ENCODE measurements at regions not wholly inside any gene's neighbourhood (a gene's known extent, or its start where the extent isn't known, plus 50 kb on each side); places are given as distances from the start of the nearest gene placed in this dataset.

GRCh38 chr2:228649876-228650275, 468.4 kb upstream of the SPHKAP start:
- H3K27ac ChIP-seq: no peak overlapping the region
- intact Hi-C loops (cut with DNase I): no loop called here
- ATAC-seq: no peak

DNA sequence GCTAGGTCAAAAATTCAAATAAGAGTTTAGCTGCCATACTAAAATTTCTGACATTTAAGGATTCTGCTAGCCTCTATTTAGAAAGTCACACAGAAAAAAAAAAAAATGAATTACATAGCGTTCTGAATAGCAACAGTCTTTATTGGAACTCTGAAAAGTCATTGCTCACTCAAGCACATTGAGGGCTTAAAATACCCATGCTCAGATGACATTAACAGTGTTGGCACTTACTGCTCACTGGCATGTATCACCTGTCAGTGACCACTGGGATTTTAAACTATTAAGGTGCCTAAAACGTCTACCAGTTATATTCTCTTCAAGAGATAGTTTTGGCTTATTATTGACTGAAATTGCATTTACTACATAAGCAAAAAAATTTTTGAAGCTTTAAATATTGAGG, 468.0 kb upstream of the SPHKAP start:
- intact Hi-C loops (cut with DNase I): no loop called here
- no peaks in the 10 kb centered on the region for H3K4me1 ChIP-seq
- H3K4me3 ChIP-seq: no peak overlapping the region
- no peaks in the 10 kb centered on the region for H3K36me3 ChIP-seq
- ATAC-seq: no peak
- no peaks in the 10 kb centered on the region for H3K27me3 ChIP-seq
- no peak for DNase-seq
- TF ChIP-seq, protein P1, sequence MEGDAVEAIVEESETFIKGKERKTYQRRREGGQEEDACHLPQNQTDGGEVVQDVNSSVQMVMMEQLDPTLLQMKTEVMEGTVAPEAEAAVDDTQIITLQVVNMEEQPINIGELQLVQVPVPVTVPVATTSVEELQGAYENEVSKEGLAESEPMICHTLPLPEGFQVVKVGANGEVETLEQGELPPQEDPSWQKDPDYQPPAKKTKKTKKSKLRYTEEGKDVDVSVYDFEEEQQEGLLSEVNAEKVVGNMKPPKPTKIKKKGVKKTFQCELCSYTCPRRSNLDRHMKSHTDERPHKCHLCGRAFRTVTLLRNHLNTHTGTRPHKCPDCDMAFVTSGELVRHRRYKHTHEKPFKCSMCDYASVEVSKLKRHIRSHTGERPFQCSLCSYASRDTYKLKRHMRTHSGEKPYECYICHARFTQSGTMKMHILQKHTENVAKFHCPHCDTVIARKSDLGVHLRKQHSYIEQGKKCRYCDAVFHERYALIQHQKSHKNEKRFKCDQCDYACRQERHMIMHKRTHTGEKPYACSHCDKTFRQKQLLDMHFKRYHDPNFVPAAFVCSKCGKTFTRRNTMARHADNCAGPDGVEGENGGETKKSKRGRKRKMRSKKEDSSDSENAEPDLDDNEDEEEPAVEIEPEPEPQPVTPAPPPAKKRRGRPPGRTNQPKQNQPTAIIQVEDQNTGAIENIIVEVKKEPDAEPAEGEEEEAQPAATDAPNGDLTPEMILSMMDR (IDR thresholded peaks at IDR 0.05): no peak
- H3K9me3 ChIP-seq: no peaks in the 10 kb centered on the region
- H3K27ac ChIP-seq: no peak overlapping the region

More at GRCh38 chr2:228649876-228650275, 468.4 kb upstream of the SPHKAP start:
- Histone ChIP-seq H3K4me3 (no peak overlapping the region), H3K36me3 (no peaks in the 10 kb centered on the region), H3K4me1 (no peaks in the 10 kb centered on the region), H3K27me3 (no peaks in the 10 kb centered on the region), H3K9me3 (no peaks in the 10 kb centered on the region)
- no peak for DNase-seq
- TF ChIP-seq, protein P1 (IDR thresholded peaks at IDR 0.05): no peak

DNA sequence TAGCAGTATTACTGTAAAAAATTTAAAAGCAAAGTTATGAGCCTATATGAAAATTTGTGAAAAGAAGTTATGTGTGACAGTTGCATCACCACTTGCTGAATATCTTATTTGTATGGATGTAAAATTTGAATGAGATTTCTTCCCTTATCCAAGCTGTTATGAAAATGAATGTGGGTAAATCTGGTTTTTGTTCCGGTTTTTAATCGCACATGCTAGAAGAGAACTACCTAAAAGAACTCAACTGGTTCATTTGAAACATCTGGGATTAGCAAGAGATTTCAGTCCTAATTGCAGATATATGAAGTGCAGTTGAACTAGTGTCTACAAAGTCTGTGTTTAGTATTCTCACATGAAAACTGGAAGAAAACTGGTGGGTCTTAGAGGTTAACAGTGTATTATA, 467.1 kb upstream of the SPHKAP start:
- no peak for ATAC-seq
- intact Hi-C loops (cut with DNase I): no loop called here
- no peaks in the 10 kb centered on the region for H3K9me3 ChIP-seq
- H3K27me3 ChIP-seq: no peaks in the 10 kb centered on the region
- no peaks in the 10 kb centered on the region for H3K36me3 ChIP-seq
- DNase-seq: no peak
- no peak overlapping the region for H3K27ac ChIP-seq
- no peaks in the 10 kb centered on the region for H3K4me1 ChIP-seq
- TF ChIP-seq, protein P1 (IDR thresholded peaks at IDR 0.05): no peak
- H3K4me3 ChIP-seq: no peak overlapping the region

DNA sequence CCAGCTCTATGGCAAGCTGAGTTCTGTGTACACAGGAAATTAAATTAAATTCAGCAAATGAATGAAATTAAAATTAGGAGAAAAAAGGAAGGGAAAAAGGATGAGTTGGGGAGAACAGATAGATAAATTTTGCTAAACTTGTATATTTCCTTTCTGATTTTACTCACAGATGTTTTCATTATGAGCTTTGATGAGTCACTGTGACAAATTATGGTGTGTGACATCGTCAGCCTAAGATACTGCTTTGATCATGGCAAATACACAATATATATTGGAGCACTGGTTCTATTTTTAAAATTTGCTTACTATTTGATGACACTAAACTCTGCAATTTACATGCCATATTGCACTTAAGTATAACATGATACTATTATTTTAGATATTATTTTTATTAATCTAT, 464.6 kb upstream of the SPHKAP start:
- no peak overlapping the region for H3K4me3 ChIP-seq
- TF ChIP-seq, protein P1 (IDR thresholded peaks at IDR 0.05): no peak
- no peak for DNase-seq
- H3K9me3 ChIP-seq: no peaks in the 10 kb centered on the region
- no peaks in the 10 kb centered on the region for H3K27me3 ChIP-seq
- no peaks in the 10 kb centered on the region for H3K36me3 ChIP-seq
- intact Hi-C loops (cut with DNase I): no loop called here
- no peak for ATAC-seq
- H3K27ac ChIP-seq: no peak overlapping the region
- H3K4me1 ChIP-seq: no peaks in the 10 kb centered on the region

DNA sequence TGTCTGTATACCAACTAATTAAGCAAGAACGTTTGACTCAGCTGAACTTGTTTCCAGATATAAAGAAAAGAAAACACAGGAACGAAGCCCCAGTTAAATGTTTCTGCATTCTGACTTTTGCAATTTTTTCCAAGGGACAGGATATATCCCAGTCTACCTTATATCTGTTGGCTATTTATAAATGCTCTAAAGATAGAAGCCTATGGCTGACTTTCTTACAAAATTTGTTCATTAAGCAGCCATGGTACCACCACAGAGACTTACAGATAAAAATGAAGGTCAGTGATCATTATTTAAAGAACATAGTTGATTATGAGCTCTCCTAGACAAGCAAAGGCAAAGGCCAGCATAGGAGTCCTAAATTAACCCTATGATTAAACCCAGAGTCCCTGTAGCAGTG, 462.7 kb upstream of the SPHKAP start:
- TF ChIP-seq, protein P1 (IDR thresholded peaks at IDR 0.05): no peak
- no peak for ATAC-seq
- Histone ChIP-seq H3K4me3 (no peak overlapping the region), H3K9me3 (no peaks in the 10 kb centered on the region), H3K27ac (no peak overlapping the region), H3K4me1 (no peaks in the 10 kb centered on the region), H3K36me3 (no peaks in the 10 kb centered on the region), H3K27me3 (no peaks in the 10 kb centered on the region)
- intact Hi-C loops (cut with DNase I): no loop called here
- no peak for DNase-seq

- Histone ChIP-seq H3K9me3 (no peaks in the 10 kb centered on the region), H3K27me3 (no peaks in the 10 kb centered on the region), H3K4me1 (no peaks in the 10 kb centered on the region), H3K4me3 (no peak overlapping the region), H3K36me3 (no peaks in the 10 kb centered on the region), H3K27ac (no peak overlapping the region)
- TF ChIP-seq, protein P1 (IDR thresholded peaks at IDR 0.05): no peak
- ATAC-seq (no peak), DNase-seq (no peak)
- intact Hi-C loops (cut with DNase I): no loop called here
These were observed 461.4 kb upstream of the SPHKAP start for GRCh38 chr2:228642861-228643260.

Measured in upper lobe of right lung (tissue), 1 donor.